Uterus (tissue), 2 donors: ENCODE measurements at regions not wholly inside any gene's neighbourhood (a gene's known extent, or its start where the extent isn't known, plus 50 kb on each side); places are given as distances from the start of the nearest gene placed in this dataset.

Source experiments
- POLR2A ChIP-seq, 2 donors: fragments of 450-650 bp; IDR thresholded peaks; one replicate each; pipeline ENCODE4 v1.6.1; 2016; ENCODE audit warnings: antibody characterized with exemption in 2 of 2, mild to moderate bottlenecking in 1 of 2, moderate library complexity in 1 of 2
- TF ChIP-seq, protein P1 (sequence below), 4 experiments: fragments of 200-600 bp in 2 of 4; fragments of 450-650 bp in 2 of 4; sonication (generic) in 2 of 4; IDR thresholded peaks; one replicate each; pipeline ENCODE4 v1.5.1; 2016 to 2019; ENCODE audit warnings: antibody characterized with exemption in 4 of 4, mild to moderate bottlenecking in 2 of 4, moderate library complexity in 1 of 4

DNA sequence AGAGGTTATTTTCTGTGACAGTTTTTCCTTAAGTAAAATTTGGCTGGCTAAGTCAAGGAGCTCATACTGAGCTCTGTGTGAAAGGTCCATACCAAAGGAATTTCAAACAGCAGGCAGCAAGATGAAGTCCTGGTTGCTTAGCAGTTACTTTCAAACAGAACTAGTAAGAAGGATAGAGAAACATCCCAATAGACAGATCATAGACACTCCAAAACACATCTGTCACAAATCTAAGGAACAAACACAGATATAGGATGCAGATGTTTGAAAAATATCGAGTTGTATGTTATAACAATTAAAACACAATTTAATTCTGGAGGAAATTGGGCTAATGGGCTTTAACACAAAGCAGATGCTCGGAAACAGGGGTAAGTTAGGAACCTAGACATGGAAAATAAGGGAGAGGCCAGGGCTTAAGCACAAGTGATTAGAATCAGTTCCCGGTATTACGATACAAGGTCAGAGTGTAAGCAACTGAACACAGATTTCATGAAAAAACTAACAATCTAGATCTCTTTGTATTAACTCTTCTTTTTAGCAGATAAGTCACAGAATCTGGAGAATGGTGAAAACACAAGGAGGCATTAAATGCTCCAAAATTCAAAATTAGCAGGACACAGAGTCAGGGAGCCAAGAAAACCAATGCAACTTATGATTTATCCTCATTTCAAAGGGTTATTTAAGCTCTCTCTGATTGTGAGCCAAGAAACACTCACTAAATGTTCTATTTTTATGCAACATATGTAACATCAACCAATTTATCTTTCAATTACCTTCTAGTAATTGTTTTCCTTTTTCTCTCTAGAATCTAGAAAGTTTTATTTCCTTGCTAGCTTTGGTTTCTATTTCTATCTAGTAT, 1992.9 kb upstream of the PCDH20 start:
- TF ChIP-seq, protein P1, sequence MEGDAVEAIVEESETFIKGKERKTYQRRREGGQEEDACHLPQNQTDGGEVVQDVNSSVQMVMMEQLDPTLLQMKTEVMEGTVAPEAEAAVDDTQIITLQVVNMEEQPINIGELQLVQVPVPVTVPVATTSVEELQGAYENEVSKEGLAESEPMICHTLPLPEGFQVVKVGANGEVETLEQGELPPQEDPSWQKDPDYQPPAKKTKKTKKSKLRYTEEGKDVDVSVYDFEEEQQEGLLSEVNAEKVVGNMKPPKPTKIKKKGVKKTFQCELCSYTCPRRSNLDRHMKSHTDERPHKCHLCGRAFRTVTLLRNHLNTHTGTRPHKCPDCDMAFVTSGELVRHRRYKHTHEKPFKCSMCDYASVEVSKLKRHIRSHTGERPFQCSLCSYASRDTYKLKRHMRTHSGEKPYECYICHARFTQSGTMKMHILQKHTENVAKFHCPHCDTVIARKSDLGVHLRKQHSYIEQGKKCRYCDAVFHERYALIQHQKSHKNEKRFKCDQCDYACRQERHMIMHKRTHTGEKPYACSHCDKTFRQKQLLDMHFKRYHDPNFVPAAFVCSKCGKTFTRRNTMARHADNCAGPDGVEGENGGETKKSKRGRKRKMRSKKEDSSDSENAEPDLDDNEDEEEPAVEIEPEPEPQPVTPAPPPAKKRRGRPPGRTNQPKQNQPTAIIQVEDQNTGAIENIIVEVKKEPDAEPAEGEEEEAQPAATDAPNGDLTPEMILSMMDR (IDR thresholded peaks at IDR 0.05) = no peak
- no peak for TF ChIP-seq POLR2A (IDR thresholded peaks at IDR 0.05)
